HepG2 (cell line): ENCODE measurements at regions not wholly inside any gene's neighbourhood (a gene's known extent, or its start where the extent isn't known, plus 50 kb on each side); places are given as distances from the start of the nearest gene placed in this dataset.

Experiments used
- ATAC-seq: fragments of 200-7000 bp; cut with Tn5 transposase; 3 replicates; pipeline ENCODE4 v1.9.1; 2020; ENCODE audit warnings: mild to moderate bottlenecking, moderate library complexity
- BruUV-seq: library from RNA; stranded (reverse); fragments of 400-500 nt; replicated peaks from 2 replicates; lab custom pipeline; 2021; lab: Mats Ljungman, UMichigan
- CTCF ChIA-PET: fragments of 300-600 bp; formaldehyde crosslinking; extraction: SDS; loops from one replicate; lab custom pipeline; 2021; ENCODE audit warnings: low total read pairs, inconsistent platforms, low intra/inter-chr PET ratio; lab: Yijun Ruan, JAX
- POLR2A ChIA-PET: fragments of 350-600 bp; sonication (Branson Sonifier 250); formaldehyde crosslinking; loops from one replicate; lab custom pipeline; 2020; ENCODE audit warnings: antibody characterized with exemption, inconsistent platforms; lab: Yijun Ruan, JAX
- DNase-seq: peaks from one replicate; pipeline ENCODE4 v3.0.0-alpha.2; 2015; ENCODE audit warnings: low spot score
- FAIRE-seq: peaks from 3 replicates; lab custom pipeline; 2011; peaks lifted over from hg19 to GRCh38; lab: Jason Lieb, UNC
- H2AFZ ChIP-seq: one replicate; pipeline ENCODE4 v1.6.1; 2011; ENCODE audit warnings: low read length, inconsistent platforms
- H3K27ac ChIP-seq: fragments of 300-600 bp; 3 replicates; pipeline ENCODE4 v1.8.0; 2011; ENCODE audit warnings: mixed run types, mild to moderate bottlenecking, mixed read lengths, low read length, inconsistent platforms; ENCODE audit not compliant: insufficient read depth; ENCODE audit errors: extremely low read length
- H3K27me3 ChIP-seq, 2 experiments: fragments of 200-600 bp in 1 of 2; 2 replicates in 1 of 2; 3 replicates in 1 of 2; pipeline versions ENCODE4 v1.6.0 to v1.8.0; 2011; ENCODE audit warnings: low read length in 2 of 2, mild to moderate bottlenecking in 2 of 2, moderate library complexity in 2 of 2, inconsistent platforms in 1 of 2; ENCODE audit not compliant: insufficient read depth in 2 of 2, control insufficient read depth in 1 of 2
- H3K36me3 ChIP-seq, 2 experiments: fragments of 200-600 bp in 1 of 2; replicated peaks in 1 of 2; 2 replicates in 1 of 2; 3 replicates in 1 of 2; pipeline versions ENCODE4 v1.5.1 to v1.8.0; 2011; ENCODE audit warnings: low read length in 2 of 2, inconsistent platforms in 1 of 2; ENCODE audit not compliant: insufficient read depth in 2 of 2, control insufficient read depth in 1 of 2
- H3K4me1 ChIP-seq: 2 replicates; pipeline ENCODE4 v1.5.1; 2012; ENCODE audit warnings: low read length, inconsistent platforms; ENCODE audit not compliant: insufficient read depth
- H3K4me2 ChIP-seq: 2 replicates; pipeline ENCODE4 v1.6.0; 2011; ENCODE audit warnings: low read depth, low read length, inconsistent platforms
- H3K4me3 ChIP-seq, 3 experiments: fragments of 200-600 bp in 1 of 3; sonication (generic), shearing (Covaris generic) in 1 of 3; replicated peaks in 1 of 3; 2 replicates each; pipeline ENCODE4 v1.5.1; 2011 to 2016; ENCODE audit warnings: low read length in 3 of 3, inconsistent platforms in 2 of 3, low read depth in 2 of 3, mild to moderate bottlenecking in 2 of 3, control low read depth in 1 of 3, mixed read lengths in 1 of 3; ENCODE audit not compliant: insufficient read depth in 1 of 3
- H3K79me2 ChIP-seq: one replicate; pipeline ENCODE4 v1.6.1; 2011; ENCODE audit warnings: low read length, inconsistent platforms; ENCODE audit not compliant: insufficient read depth
- H3K9ac ChIP-seq: 2 replicates; pipeline ENCODE4 v1.6.0; 2011; ENCODE audit warnings: mild to moderate bottlenecking, low read depth, low read length, inconsistent platforms; ENCODE audit not compliant: insufficient read depth
- H3K9me3 ChIP-seq: 2 replicates; pipeline ENCODE4 v1.5.1; 2012; ENCODE audit warnings: mild to moderate bottlenecking, low read length
- H4K20me1 ChIP-seq: 2 replicates; pipeline ENCODE4 v1.6.0; 2011; ENCODE audit warnings: inconsistent platforms, mild to moderate bottlenecking, low read length, moderate library complexity; ENCODE audit not compliant: insufficient read depth
- CC2D1A ChIP-seq: sonication (generic); formaldehyde crosslinking; IDR thresholded peaks from 2 replicates; pipeline ENCODE4 v1.8.1; 2023; ENCODE audit warnings: mild to moderate bottlenecking, missing genetic modification reagents
- CREB1 ChIP-seq, 2 experiments: fragments of 450-650 bp in 1 of 2; IDR thresholded peaks; 2 replicates each; pipeline ENCODE4 v1.6.1; 2016 to 2017; ENCODE audit warnings: control low read depth in 1 of 2, mild to moderate bottlenecking in 1 of 2, missing compliant biosample characterization in 1 of 2, missing genetic modification characterization in 1 of 2
- EZH2 ChIP-seq: conservative IDR thresholded peaks from 2 replicates; pipeline ENCODE4 v1.6.1; 2012; ENCODE audit warnings: mild to moderate bottlenecking, low read depth, low read length, moderate library complexity
- ISX ChIP-seq: sonication (generic); formaldehyde crosslinking; conservative IDR thresholded peaks from 2 replicates; pipeline ENCODE4 v1.5.0; 2020; ENCODE audit warnings: missing genetic modification reagents
- KAT8 ChIP-seq: IDR thresholded peaks from 2 replicates; pipeline ENCODE4 v1.6.1; 2016; ENCODE audit warnings: missing genetic modification reagents, missing compliant biosample characterization
- KLF6 ChIP-seq: IDR thresholded peaks from 2 replicates; pipeline ENCODE4 v1.8.0; 2016; ENCODE audit warnings: missing biosample characterization, missing genetic modification reagents
- MED8 ChIP-seq: sonication (generic); formaldehyde crosslinking; IDR thresholded peaks from 2 replicates; pipeline ENCODE4 v1.8.1; 2023; ENCODE audit warnings: mild to moderate bottlenecking, missing genetic modification reagents; ENCODE audit not compliant: insufficient replicate concordance
- MNT ChIP-seq: fragments of 450-650 bp; IDR thresholded peaks from 2 replicates; pipeline ENCODE4 v1.6.1; 2016
- TEAD2 ChIP-seq: sonication (generic); formaldehyde crosslinking; IDR thresholded peaks from 2 replicates; pipeline ENCODE4 v1.9.0; 2021; ENCODE audit warnings: missing genetic modification reagents
- TIGD3 ChIP-seq: sonication (generic); formaldehyde crosslinking; IDR thresholded peaks from 2 replicates; pipeline ENCODE4 v1.5.1; 2020; ENCODE audit warnings: mild to moderate bottlenecking, missing genetic modification reagents, borderline replicate concordance
- YEATS2 ChIP-seq: sonication (generic); formaldehyde crosslinking; IDR thresholded peaks from 2 replicates; pipeline ENCODE4 v1.4.0; 2020; ENCODE audit warnings: missing genetic modification reagents, borderline replicate concordance
- ZBTB44 ChIP-seq: sonication (generic); formaldehyde crosslinking; IDR thresholded peaks from 2 replicates; pipeline ENCODE4 v1.4.0; 2020; ENCODE audit warnings: missing genetic modification reagents
- ZNF207 ChIP-seq: fragments of 450-650 bp; IDR thresholded peaks from 2 replicates; pipeline ENCODE4 v1.6.1; 2016; ENCODE audit warnings: antibody characterized with exemption, borderline replicate concordance
- ZNF263 ChIP-seq: sonication (generic); formaldehyde crosslinking; IDR thresholded peaks from 2 replicates; pipeline ENCODE4 v1.4.0; 2020; ENCODE audit warnings: missing genetic modification reagents
- ZNF343 ChIP-seq: sonication (generic); formaldehyde crosslinking; IDR thresholded peaks from 2 replicates; pipeline ENCODE4 v1.4.0; 2020; ENCODE audit warnings: mild to moderate bottlenecking, missing genetic modification reagents
- ZNF746 ChIP-seq: sonication (generic); formaldehyde crosslinking; IDR thresholded peaks from 2 replicates; pipeline ENCODE4 v1.8.0; 2022; ENCODE audit warnings: mild to moderate bottlenecking, missing genetic modification reagents
- WGBS: methylation state at CpG from one replicate; pipeline ENCODE4 v1.1.6; 2017; ENCODE audit warnings: low lambda C conversion rate; 5-methylcytosine and 5-hydroxymethylcytosine counted together
- in situ Hi-C: cut with HindIII; loops from 2 replicates; pipeline ENCODE4 v1.10.0; 2017; ENCODE audit warnings: low pct_unique_long_range_greater_than_20kb; ENCODE audit not compliant: extremely low pct_ligation_motif_present
- intact Hi-C: fragments of 100-400 bp; cut with micrococcal nuclease; formaldehyde crosslinking; loops from one replicate; pipeline ENCODE4 v1.10.0; 2022; ENCODE audit not compliant: unreplicated experiment

- peak; percentile 37; the same call in 2 of the 3 replicates for ATAC-seq
- WGBS = 2% methylated on average over 5 of the region's 7 CpGs
- Histone ChIP-seq H3K4me1 (no peaks in the 10 kb centered on the region), H3K4me2 (no peak overlapping the region), H3K4me3 (no peak overlapping the region), H2AFZ (no peak overlapping the region), H3K9me3 (no peaks in the 10 kb centered on the region), H3K36me3 (no peaks in the 10 kb centered on the region), H4K20me1 (no peaks in the 10 kb centered on the region), H3K9ac (no peak overlapping the region), H3K27me3 (no peaks in the 10 kb centered on the region; a peak in 1 of 5 replicates), H3K79me2 (no peaks in the 10 kb centered on the region), H3K27ac (no peak overlapping the region)
- in situ Hi-C loops (no loop called here), intact Hi-C loops (no loop called here)
- peak; percentile 48; the same call in 1 of the 2 replicates for TF ChIP-seq MNT
- no peak for TF ChIP-seq CC2D1A (CRISPR knock-in tag)
- BruUV-seq = no TSS peak
- CTCF ChIA-PET = no interaction called here
- POLR2A ChIA-PET = no interaction called here
- FAIRE-seq = no peak
- DNase-seq = no peak
Observed at GRCh38 chr1:112264010-112264409, 132.0 kb upstream of the CTTNBP2NL start.

GRCh38 chr1:112264553-112264952 lies 131.5 kb upstream of the CTTNBP2NL start:
- Histone ChIP-seq H3K27ac (no peak overlapping the region), H3K9ac (no peak overlapping the region), H4K20me1 (no peaks in the 10 kb centered on the region), H3K36me3 (no peaks in the 10 kb centered on the region), H3K4me1 (no peaks in the 10 kb centered on the region), H3K27me3 (no peaks in the 10 kb centered on the region; a peak in 1 of 5 replicates), H2AFZ (no peak overlapping the region), H3K9me3 (no peaks in the 10 kb centered on the region), H3K4me3 (no peak overlapping the region), H3K79me2 (no peaks in the 10 kb centered on the region), H3K4me2 (no peak overlapping the region)
- no peak for FAIRE-seq
- DNase-seq = no peak
- no TSS peak for BruUV-seq
- WGBS = 40% methylated on average over 2 of the region's 2 CpGs
- no peak for ATAC-seq
- POLR2A ChIA-PET = no interaction called here
- CTCF ChIA-PET = no interaction called here
- in situ Hi-C loops (no loop called here), intact Hi-C loops (no loop called here)
- no peak for TF ChIP-seq EZH2
- TF ChIP-seq TEAD2 = no peak
- TF ChIP-seq CREB1 (IDR thresholded peaks at IDR 0.05) = no peak
- TF ChIP-seq CREB1 (CRISPR knock-in tag; IDR thresholded peaks at IDR 0.05) = no peak
- no peak for TF ChIP-seq ZNF746
- no peak for TF ChIP-seq ZNF263
- TF ChIP-seq KAT8 = no peak
- TF ChIP-seq KLF6 (CRISPR knock-in tag) = no peak
- TF ChIP-seq MED8 (CRISPR knock-in tag) = no peak
- no peak for TF ChIP-seq ZBTB44
- no peak for TF ChIP-seq YEATS2
- no peak for TF ChIP-seq TIGD3
- TF ChIP-seq ISX = no peak
- no peak for TF ChIP-seq ZNF207
- TF ChIP-seq ZNF343 = no peak
